ENCODE measurements at regions not wholly inside any gene's neighbourhood (a gene's known extent, or its start where the extent isn't known, plus 50 kb on each side); places are given as distances from the start of the nearest gene placed in this dataset.

DNA sequence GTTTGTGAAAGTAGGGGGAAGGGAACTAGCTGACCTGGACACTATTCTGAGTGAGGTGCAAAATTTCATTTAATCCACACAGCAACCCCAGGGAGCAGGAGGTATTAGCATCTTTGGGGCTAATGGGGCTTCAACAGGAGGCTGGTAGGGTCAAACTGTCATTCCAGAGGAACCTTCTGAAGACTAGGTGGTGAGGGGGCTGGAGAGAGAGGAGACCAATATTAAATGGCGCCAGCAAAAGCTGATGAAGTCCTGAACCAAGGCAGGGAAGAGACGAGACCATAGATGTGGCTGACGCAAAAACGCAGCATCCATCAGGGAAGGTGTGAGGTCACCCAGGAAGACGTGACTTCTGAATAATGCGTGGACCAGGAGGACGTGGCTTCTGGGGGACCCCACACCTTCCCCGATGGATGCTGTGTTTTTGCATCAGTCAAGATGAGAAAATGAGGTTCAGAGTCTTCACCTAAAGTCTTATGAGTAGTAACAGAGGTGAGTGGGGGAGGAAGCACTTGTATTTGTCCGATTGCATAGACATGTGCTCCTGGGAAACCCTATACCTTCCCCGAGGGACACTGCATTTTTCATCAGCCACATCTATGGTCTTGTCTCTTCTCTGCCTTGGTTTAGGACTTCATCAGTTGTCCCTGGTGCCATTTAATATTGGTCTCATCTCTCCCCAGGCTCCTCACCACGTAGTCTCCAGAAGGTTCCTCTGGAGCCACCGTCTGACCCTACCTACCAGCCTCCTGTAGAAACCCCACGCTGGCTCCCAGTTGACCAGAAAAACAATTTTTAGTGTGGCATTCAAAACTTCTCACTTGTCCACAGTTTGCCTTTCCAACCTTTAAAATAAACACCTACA, 188.6 kb downstream of the MYCN start:
- no peak for DNase-seq (ENCODE audit: low read depth)

DNA sequence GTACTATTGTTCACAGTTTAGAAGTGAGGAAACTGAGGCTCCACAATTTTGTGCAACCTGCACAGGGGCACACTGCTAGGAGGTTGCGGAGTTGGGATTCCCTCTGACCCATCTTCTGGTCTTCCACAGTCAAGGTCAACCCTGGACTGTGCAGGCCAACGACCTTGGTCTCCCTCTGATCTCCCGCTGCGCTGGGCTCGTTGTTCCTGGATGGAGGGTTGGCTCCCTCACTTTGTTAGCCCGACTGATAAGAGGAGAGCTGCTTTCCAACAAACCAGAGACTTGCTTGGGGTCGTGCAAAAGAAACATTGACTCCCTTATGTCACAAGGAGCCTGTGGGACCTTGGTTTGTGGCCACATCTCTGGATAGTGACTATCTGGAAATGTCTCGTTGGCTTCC, 187.6 kb downstream of the MYCN start:
- H3K4me3 ChIP-seq (ENCODE audit: low read depth, low read length): no peak overlapping the region
- no peak for DNase-seq (ENCODE audit: low read depth)
- TF ChIP-seq, protein P1, sequence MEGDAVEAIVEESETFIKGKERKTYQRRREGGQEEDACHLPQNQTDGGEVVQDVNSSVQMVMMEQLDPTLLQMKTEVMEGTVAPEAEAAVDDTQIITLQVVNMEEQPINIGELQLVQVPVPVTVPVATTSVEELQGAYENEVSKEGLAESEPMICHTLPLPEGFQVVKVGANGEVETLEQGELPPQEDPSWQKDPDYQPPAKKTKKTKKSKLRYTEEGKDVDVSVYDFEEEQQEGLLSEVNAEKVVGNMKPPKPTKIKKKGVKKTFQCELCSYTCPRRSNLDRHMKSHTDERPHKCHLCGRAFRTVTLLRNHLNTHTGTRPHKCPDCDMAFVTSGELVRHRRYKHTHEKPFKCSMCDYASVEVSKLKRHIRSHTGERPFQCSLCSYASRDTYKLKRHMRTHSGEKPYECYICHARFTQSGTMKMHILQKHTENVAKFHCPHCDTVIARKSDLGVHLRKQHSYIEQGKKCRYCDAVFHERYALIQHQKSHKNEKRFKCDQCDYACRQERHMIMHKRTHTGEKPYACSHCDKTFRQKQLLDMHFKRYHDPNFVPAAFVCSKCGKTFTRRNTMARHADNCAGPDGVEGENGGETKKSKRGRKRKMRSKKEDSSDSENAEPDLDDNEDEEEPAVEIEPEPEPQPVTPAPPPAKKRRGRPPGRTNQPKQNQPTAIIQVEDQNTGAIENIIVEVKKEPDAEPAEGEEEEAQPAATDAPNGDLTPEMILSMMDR (conservative IDR thresholded peaks at IDR 0.05; ENCODE audit: low read depth, low read length): no peak

More for the DNA sequence above, 188.6 kb downstream of the MYCN start:
- TF ChIP-seq, protein P1 (conservative IDR thresholded peaks at IDR 0.05; ENCODE audit: low read depth, low read length): no peak
- no peak overlapping the region for H3K4me3 ChIP-seq (ENCODE audit: low read depth, low read length)

DNA sequence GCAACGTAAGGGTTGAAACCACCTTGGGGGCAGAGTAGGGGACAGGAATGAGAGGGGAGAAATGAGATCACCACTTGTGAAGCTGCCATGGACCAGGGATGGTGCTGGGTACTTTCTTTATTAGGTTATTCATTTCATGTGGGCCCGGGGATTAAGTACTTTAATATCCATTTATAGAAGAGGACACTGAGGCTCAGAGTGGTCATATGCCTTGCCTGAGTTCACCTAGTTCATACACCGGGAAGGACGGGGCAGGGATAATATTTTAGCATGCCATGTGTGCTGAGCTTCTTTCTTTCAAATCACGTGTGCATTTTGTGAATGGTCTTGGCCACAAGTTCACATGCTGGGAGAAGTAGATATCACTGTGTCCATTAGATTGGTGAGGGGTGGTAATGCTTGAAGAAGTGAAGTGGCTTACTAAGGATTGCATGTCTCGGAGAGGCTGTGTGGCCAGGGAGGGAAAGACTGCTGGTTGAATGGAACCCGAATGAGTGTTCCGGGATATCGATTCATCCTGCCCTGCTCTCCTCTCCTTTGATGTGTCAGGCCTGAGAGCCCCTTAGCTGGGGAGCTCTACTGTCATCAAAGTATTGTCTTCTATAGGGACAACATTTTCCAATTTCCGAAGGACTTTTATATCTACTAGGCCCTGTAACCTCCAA, 187.1 kb downstream of the MYCN start:
- DNase-seq (ENCODE audit: low read depth): no peak
- TF ChIP-seq, protein P1 (conservative IDR thresholded peaks at IDR 0.05; ENCODE audit: low read depth, low read length): no peak

DNA sequence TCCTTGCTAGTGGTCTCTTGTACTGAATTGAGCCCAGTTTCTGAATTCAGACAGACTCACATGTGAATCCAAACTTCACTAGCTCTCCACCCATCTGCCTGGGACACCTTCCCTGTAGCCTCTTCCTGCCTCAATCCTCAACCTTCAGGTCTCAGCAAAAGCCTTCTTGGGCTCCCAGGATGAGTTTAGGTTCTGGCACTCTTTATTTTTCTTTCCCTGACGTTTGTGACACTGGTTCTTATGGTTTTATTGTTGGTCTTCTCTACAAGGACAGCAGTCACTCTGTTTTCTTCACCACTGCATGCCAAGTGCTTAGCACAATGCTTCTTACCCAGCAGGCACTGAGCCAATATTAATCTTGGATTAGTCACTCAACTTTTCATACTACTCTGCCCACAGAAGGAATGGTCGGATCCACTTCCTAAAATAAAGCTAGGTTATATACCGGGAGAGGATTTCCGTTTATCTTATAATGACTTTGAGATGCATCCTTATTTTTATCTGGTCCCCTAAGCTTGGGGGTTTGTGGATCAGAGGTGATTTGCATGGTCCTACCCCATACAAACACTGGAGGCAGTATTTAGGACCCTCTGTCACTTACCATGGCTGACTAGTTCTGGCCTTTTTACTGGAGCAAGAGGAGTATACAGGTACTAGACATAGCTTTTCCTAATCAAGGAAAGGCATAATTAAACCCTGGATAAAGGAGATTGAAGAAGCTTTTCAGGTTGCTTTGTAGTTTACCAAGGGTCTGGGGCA, 186.3 kb downstream of the MYCN start:
- no peak overlapping the region for H3K4me3 ChIP-seq (ENCODE audit: low read depth, low read length)
- TF ChIP-seq, protein P1 (conservative IDR thresholded peaks at IDR 0.05; ENCODE audit: low read depth, low read length): no peak
- DNase-seq (ENCODE audit: low read depth): no peak

More for the DNA sequence above, 187.1 kb downstream of the MYCN start:
- H3K4me3 ChIP-seq (ENCODE audit: low read depth, low read length): no peak overlapping the region

DNA sequence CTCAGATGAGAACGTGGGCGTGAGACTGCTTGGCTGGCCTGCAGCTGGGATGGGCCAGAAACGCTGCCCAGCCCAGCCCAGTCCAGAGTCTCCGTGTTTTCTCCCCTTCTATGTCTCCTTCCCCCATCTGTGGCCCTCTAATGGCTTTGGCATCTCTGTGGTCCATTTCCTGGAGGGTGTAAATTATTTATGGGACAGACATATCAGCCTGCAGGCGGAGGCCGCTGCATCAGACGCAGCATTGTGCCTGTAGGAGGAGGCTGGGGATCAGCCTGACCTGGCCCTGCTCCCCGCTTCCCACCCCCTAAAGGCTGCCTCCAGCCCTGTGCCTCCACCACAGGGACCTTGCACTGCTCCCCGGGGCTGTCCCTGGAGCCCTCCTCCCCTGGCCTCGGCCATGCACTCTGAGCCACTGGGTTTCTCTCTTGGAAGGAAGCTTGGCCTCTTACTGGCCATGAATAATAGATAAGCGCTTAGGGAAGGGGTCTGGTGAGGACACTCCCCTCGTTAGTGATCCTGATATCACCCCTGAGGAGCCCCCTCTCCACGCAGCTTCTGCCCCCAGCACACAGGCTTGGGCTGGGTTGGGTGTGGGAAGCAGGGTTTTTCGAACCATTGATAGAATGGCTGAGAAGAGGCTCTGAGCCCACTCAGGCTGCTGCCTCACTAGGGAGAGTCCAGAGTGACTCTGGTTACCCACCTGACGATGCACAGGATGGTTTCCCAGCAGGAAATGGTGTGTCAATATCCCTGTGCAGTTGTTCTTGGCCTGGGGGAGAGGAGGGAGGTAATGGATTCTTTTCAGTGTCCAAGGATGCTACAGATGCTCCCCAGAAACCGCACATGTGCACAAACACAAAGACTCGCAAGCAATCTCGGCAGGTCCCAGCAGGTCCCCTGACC, 185.5 kb downstream of the MYCN start:
- DNase-seq (ENCODE audit: low read depth): no peak

More for the DNA sequence above, 185.5 kb downstream of the MYCN start:
- H3K4me3 ChIP-seq (ENCODE audit: low read depth, low read length): no peak overlapping the region
- TF ChIP-seq, protein P1 (conservative IDR thresholded peaks at IDR 0.05; ENCODE audit: low read depth, low read length): no peak

All from choroid plexus epithelial cell (primary cell).